GM12891 (cell line): ENCODE measurements at regions not wholly inside any gene's neighbourhood (a gene's known extent, or its start where the extent isn't known, plus 50 kb on each side); places are given as distances from the start of the nearest gene placed in this dataset.

Experiments
- DNase-seq: peaks from one replicate; pipeline ENCODE4 v3.0.0; 2011; ENCODE audit warnings: low spot score; ENCODE audit not compliant: insufficient read length
- FAIRE-seq: peaks from 2 replicates; lab custom pipeline; 2011; peaks lifted over from hg19 to GRCh38; lab: Jason Lieb, UNC
- PAX5 ChIP-seq: IDR thresholded peaks from 2 replicates; pipeline ENCODE4 v1.6.1; 2011; ENCODE audit warnings: low read length, moderate library complexity, mild to moderate bottlenecking; ENCODE audit not compliant: insufficient read depth, severe bottlenecking
- POLR2A ChIP-seq: IDR thresholded peaks from 2 replicates; pipeline ENCODE4 v1.6.1; 2011; ENCODE audit warnings: low read depth, low read length, control low read depth
- POLR2AphosphoS5 ChIP-seq: IDR thresholded peaks from 2 replicates; pipeline ENCODE4 v1.6.1; 2011; ENCODE audit warnings: low read depth, low read length, control low read depth
- POU2F2 ChIP-seq: IDR thresholded peaks from 2 replicates; pipeline ENCODE4 v1.6.1; 2011; ENCODE audit warnings: low read depth, mild to moderate bottlenecking, control low read depth, low read length, moderate library complexity
- SPI1 ChIP-seq: IDR thresholded peaks from 2 replicates; pipeline ENCODE4 v1.6.1; 2011; ENCODE audit warnings: low read depth, low read length, control low read depth
- TAF1 ChIP-seq: IDR thresholded peaks from 2 replicates; pipeline ENCODE4 v1.6.1; 2011; ENCODE audit warnings: low read depth, low read length, control low read depth

GRCh38 chr5:155459889-155460500, 446.4 kb downstream of the KIF4B start:
- FAIRE-seq (no peak), DNase-seq (no peak)
- no peak for TF ChIP-seq PAX5
- TF ChIP-seq SPI1, result no peak
- TF ChIP-seq POLR2AphosphoS5, result no peak
- TF ChIP-seq POLR2A, result no peak
- TF ChIP-seq POU2F2, result no peak
- no peak for TF ChIP-seq TAF1

GRCh38 chr5:155460501-155460931, 447.0 kb downstream of the KIF4B start:
- no peak for TF ChIP-seq POLR2AphosphoS5
- TF ChIP-seq POLR2A, result no peak
- TF ChIP-seq SPI1, result no peak
- no peak for TF ChIP-seq PAX5
- no peak for TF ChIP-seq TAF1
- TF ChIP-seq POU2F2, result no peak
- DNase-seq (no peak), FAIRE-seq (no peak)

- FAIRE-seq (no peak), DNase-seq (no peak)
- TF ChIP-seq POU2F2, result no peak
- TF ChIP-seq POLR2AphosphoS5, result no peak
- no peak for TF ChIP-seq PAX5
- no peak for TF ChIP-seq TAF1
- TF ChIP-seq SPI1, result no peak
- TF ChIP-seq POLR2A, result no peak
Observed at GRCh38 chr5:155461304-155461703, 447.7 kb downstream of the KIF4B start.

- FAIRE-seq (no peak), DNase-seq (no peak)
- TF ChIP-seq POU2F2 (no peak), PAX5 (no peak), POLR2AphosphoS5 (no peak), TAF1 (no peak), POLR2A (no peak), SPI1 (no peak)
Observed at GRCh38 chr5:155466851-155467250, 453.3 kb downstream of the KIF4B start.

GRCh38 chr5:155471027-155471426, 457.5 kb downstream of the KIF4B start:
- no peak for FAIRE-seq
- no peak for TF ChIP-seq POU2F2
- no peak for TF ChIP-seq PAX5
- TF ChIP-seq TAF1, result no peak
- no peak for TF ChIP-seq POLR2A
- no peak for TF ChIP-seq POLR2AphosphoS5
- no peak for TF ChIP-seq SPI1

GRCh38 chr5:155472780-155473179, 459.2 kb downstream of the KIF4B start:
- FAIRE-seq, result no peak
- TF ChIP-seq PAX5 (no peak), POLR2A (no peak), TAF1 (no peak), SPI1 (no peak), POU2F2 (no peak), POLR2AphosphoS5 (no peak)
- no peak for DNase-seq

More at GRCh38 chr5:155471027-155471426, 457.5 kb downstream of the KIF4B start:
- DNase-seq, result no peak

GRCh38 chr5:155475318-155475717, 461.8 kb downstream of the KIF4B start:
- no peak for DNase-seq
- TF ChIP-seq TAF1 (no peak), PAX5 (no peak), POU2F2 (no peak), POLR2AphosphoS5 (no peak), SPI1 (no peak), POLR2A (no peak)
- no peak for FAIRE-seq

- DNase-seq (no peak), FAIRE-seq (no peak)
- TF ChIP-seq POU2F2 (no peak), PAX5 (no peak), POLR2A (no peak), SPI1 (no peak), TAF1 (no peak), POLR2AphosphoS5 (no peak)
Observed at GRCh38 chr5:155480731-155481131, 467.2 kb downstream of the KIF4B start.

GRCh38 chr5:155481182-155481581, 467.6 kb downstream of the KIF4B start:
- no peak for TF ChIP-seq POU2F2
- no peak for TF ChIP-seq TAF1
- TF ChIP-seq POLR2A, result no peak
- TF ChIP-seq POLR2AphosphoS5, result no peak
- no peak for TF ChIP-seq PAX5
- no peak for TF ChIP-seq SPI1
- FAIRE-seq (no peak), DNase-seq (no peak)

GRCh38 chr5:155482428-155482827, 468.9 kb downstream of the KIF4B start:
- FAIRE-seq (no peak), DNase-seq (no peak)
- TF ChIP-seq TAF1, result no peak
- no peak for TF ChIP-seq POU2F2
- no peak for TF ChIP-seq POLR2A
- TF ChIP-seq SPI1, result no peak
- no peak for TF ChIP-seq POLR2AphosphoS5
- TF ChIP-seq PAX5, result no peak
